K562 (cell line): ENCODE measurements at regions not wholly inside any gene's neighbourhood (a gene's known extent, or its start where the extent isn't known, plus 50 kb on each side); places are given as distances from the start of the nearest gene placed in this dataset.

Experiments used
- ATAC-seq: fragments of 200-7000 bp; cut with Tn5 transposase; 3 replicates; pipeline ENCODE4 v1.9.1; 2020; ENCODE audit warnings: moderate library complexity
- BruUV-seq: library from RNA; stranded (reverse); fragments of 400-500 nt; replicated peaks from 2 replicates; lab custom pipeline; 2021; lab: Mats Ljungman, UMichigan
- CTCF ChIA-PET: fragments of 300-600 bp; formaldehyde crosslinking; extraction: SDS; loops from one replicate; lab custom pipeline; 2021; ENCODE audit warnings: low intra/inter-chr PET ratio; lab: Yijun Ruan, JAX
- POLR2A ChIA-PET: fragments of 300-600, 350-650 bp; sonication (Branson Sonifier 250); formaldehyde crosslinking; extraction: SDS; loops from one replicate; lab custom pipeline; 2021; ENCODE audit warnings: antibody characterized with exemption, inconsistent platforms; lab: Yijun Ruan, JAX
- DNase-seq, 4 experiments: peaks; one replicate each; pipeline versions ENCODE4 v3.0.0 to v3.0.0-alpha.2; 2011 to 2018; ENCODE audit warnings: low spot score in 3 of 4, mixed read lengths in 3 of 4; ENCODE audit errors: extremely low read depth in 1 of 4
- FAIRE-seq: peaks from 2 replicates; lab custom pipeline; 2011; peaks lifted over from hg19 to GRCh38; lab: Jason Lieb, UNC
- H2AFZ ChIP-seq: 2 replicates; pipeline ENCODE4 v1.6.0; 2011; ENCODE audit warnings: low read depth, low read length, control low read depth, inconsistent platforms
- H3K27ac ChIP-seq: fragments of 200-600 bp; 3 replicates; pipeline ENCODE4 v1.8.0; 2011; ENCODE audit warnings: low read depth, mild to moderate bottlenecking, control low read depth, inconsistent platforms, low read length, moderate library complexity, mixed read lengths; ENCODE audit errors: extremely low read depth
- H3K27me3 ChIP-seq, 2 experiments: fragments of 300-600 bp in 1 of 2; 2 replicates in 1 of 2; 3 replicates in 1 of 2; pipeline versions ENCODE4 v1.6.0 to v1.8.0; 2011; ENCODE audit warnings: inconsistent platforms in 2 of 2, low read length in 2 of 2, mild to moderate bottlenecking in 1 of 2, mixed read lengths in 1 of 2, moderate library complexity in 1 of 2; ENCODE audit not compliant: control insufficient read depth in 2 of 2, insufficient read depth in 2 of 2
- H3K36me3 ChIP-seq: fragments of 300-600 bp; 3 replicates; pipeline ENCODE4 v1.8.0; 2011; ENCODE audit warnings: mild to moderate bottlenecking, low read length, inconsistent platforms; ENCODE audit not compliant: control insufficient read depth, insufficient read depth
- H3K4me1 ChIP-seq, 2 experiments: fragments of 200-600 bp in 1 of 2; replicated peaks in 1 of 2; 2 replicates in 1 of 2; 3 replicates in 1 of 2; pipeline versions ENCODE4 v1.5.1 to v1.8.0; 2011; ENCODE audit warnings: inconsistent platforms in 2 of 2, low read length in 2 of 2, mild to moderate bottlenecking in 1 of 2, mixed read lengths in 1 of 2, moderate library complexity in 1 of 2; ENCODE audit not compliant: control insufficient read depth in 2 of 2, insufficient read depth in 2 of 2
- H3K4me2 ChIP-seq: 2 replicates; pipeline ENCODE4 v1.6.1; 2011; ENCODE audit warnings: low read length, control low read depth, inconsistent platforms, mixed read lengths; ENCODE audit not compliant: insufficient read depth
- H3K4me3 ChIP-seq: fragments of 200-600 bp; sonication (generic), shearing (Covaris generic); 2 replicates; pipeline ENCODE4 v1.5.1; 2016; ENCODE audit warnings: control low read depth, inconsistent platforms
- H3K79me2 ChIP-seq: fragments of 200-600 bp; 3 replicates; pipeline ENCODE4 v1.8.0; 2011; ENCODE audit warnings: low read length, inconsistent platforms; ENCODE audit not compliant: control insufficient read depth, insufficient read depth
- H3K9ac ChIP-seq, 2 experiments: 2 replicates each; pipeline versions ENCODE4 v1.6.0 to v1.6.1; 2011; ENCODE audit warnings: low read depth in 2 of 2, low read length in 2 of 2, control low read depth in 1 of 2, inconsistent platforms in 1 of 2, mild to moderate bottlenecking in 1 of 2, mixed read lengths in 1 of 2; ENCODE audit not compliant: insufficient read depth in 1 of 2
- H3K9me1 ChIP-seq: one replicate; pipeline ENCODE4 v1.6.0; 2011; ENCODE audit warnings: inconsistent platforms, mild to moderate bottlenecking, low read length, moderate library complexity; ENCODE audit not compliant: control insufficient read depth, insufficient read depth
- H3K9me3 ChIP-seq: replicated peaks from 2 replicates; pipeline ENCODE4 v1.5.1; 2011; ENCODE audit warnings: low read depth, low read length, inconsistent platforms; ENCODE audit not compliant: control insufficient read depth, insufficient read depth
- H4K20me1 ChIP-seq: replicated peaks from 2 replicates; pipeline ENCODE4 v1.6.1; 2011; ENCODE audit warnings: low read length, inconsistent platforms, mixed read lengths; ENCODE audit not compliant: control insufficient read depth, insufficient read depth
- CBX2 ChIP-seq: fragments of 200-600 bp; sonication (generic); IDR thresholded peaks from one replicate; pipeline ENCODE4 v1.6.1; 2012; ENCODE audit warnings: mild to moderate bottlenecking, low read length, inconsistent platforms; ENCODE audit not compliant: insufficient read depth, poor library complexity, severe bottlenecking
- E2F8 ChIP-seq: fragments of 450-650 bp; IDR thresholded peaks from 2 replicates; pipeline ENCODE4 v1.7.1; 2018; ENCODE audit warnings: mild to moderate bottlenecking, low read depth; ENCODE audit not compliant: partially characterized antibody
- NCOA6 ChIP-seq: fragments of 450-650 bp; IDR thresholded peaks from 2 replicates; pipeline ENCODE4 v1.6.1; 2017; ENCODE audit warnings: mild to moderate bottlenecking
- NFIC ChIP-seq: fragments of 450-650 bp; IDR thresholded peaks from 2 replicates; pipeline ENCODE4 v1.6.1; 2017; ENCODE audit warnings: mild to moderate bottlenecking, inconsistent platforms
- PRPF4 ChIP-seq: fragments of 200-400 bp; formaldehyde crosslinking; IDR thresholded peaks from one replicate; pipeline ENCODE4 v1.6.1; 2017; ENCODE audit warnings: low read length, low read depth, mild to moderate bottlenecking; ENCODE audit not compliant: insufficient read depth, poor library complexity, severe bottlenecking
- RBFOX2 ChIP-seq: fragments of 200-400 bp; formaldehyde crosslinking; IDR thresholded peaks from 2 replicates; pipeline ENCODE4 v1.6.1; 2017; ENCODE audit warnings: low read depth, mild to moderate bottlenecking, low read length, moderate library complexity
- TCF7L2 ChIP-seq: fragments of 150-350 bp; IDR thresholded peaks from 2 replicates; pipeline ENCODE4 v1.6.1; 2016; ENCODE audit warnings: low read depth, mild to moderate bottlenecking, low read length, moderate library complexity
- THRAP3 ChIP-seq: fragments of 450-650 bp; IDR thresholded peaks from 2 replicates; pipeline ENCODE4 v1.6.1; 2016; ENCODE audit warnings: mild to moderate bottlenecking, inconsistent platforms, borderline replicate concordance
- ZNF699 ChIP-seq: fragments of 250-450 bp; sonication (Bioruptor Pico); IDR thresholded peaks from 2 replicates; pipeline ENCODE4 v1.8.0; 2021; ENCODE audit warnings: mild to moderate bottlenecking, moderate library complexity; ENCODE audit not compliant: insufficient replicate concordance
- ZSCAN32 ChIP-seq: fragments of 450-650 bp; formaldehyde crosslinking; IDR thresholded peaks from 2 replicates; pipeline ENCODE4 v1.4.0; 2020; ENCODE audit warnings: mild to moderate bottlenecking, moderate library complexity
- WGBS: fragments of 100-300 bp; shearing (Covaris generic); methylation state at CpG from one replicate; pipeline ENCODE4 v1.1.6; 2016; ENCODE audit warnings: low coverage, mixed read lengths; ENCODE audit not compliant: insufficient coverage; ENCODE audit errors: missing lambda C conversion rate; 5-methylcytosine and 5-hydroxymethylcytosine counted together
- in situ Hi-C: fragments of 300-500 bp; cut with MboI; formaldehyde crosslinking; loops from 4 replicates; pipeline ENCODE4 v1.15.0; 2018; ENCODE audit warnings: inconsistent platforms, mixed read lengths
- intact Hi-C: fragments of 100-400 bp; cut with micrococcal nuclease; formaldehyde crosslinking; loops from 2 replicates; pipeline ENCODE4 v1.14.2; 2022

- Histone ChIP-seq H3K4me2 (no peak overlapping the region), H3K9me1 (no peaks in the 10 kb centered on the region), H3K4me1 (peaks cover 0 to 3% of the 10 kb centered on the region in 2 experiments; a peak in 2 of 5 replicates), H3K9ac (no peak overlapping the region), H3K4me3 (no peak overlapping the region), H3K36me3 (no peaks in the 10 kb centered on the region), H2AFZ (no peak overlapping the region), H3K27me3 (peaks cover 61 to 82% of the 10 kb centered on the region in 2 experiments), H4K20me1 (no peaks in the 10 kb centered on the region; the same call in 1 of the 2 replicates), H3K9me3 (no peaks in the 10 kb centered on the region), H3K27ac (no peak overlapping the region), H3K79me2 (no peaks in the 10 kb centered on the region)
- DNase-seq (no peak), ATAC-seq (no peak), FAIRE-seq (no peak)
- TF ChIP-seq CBX2 (no peak), PRPF4 (no peak), TCF7L2 (no peak), E2F8 (no peak), NFIC (no peak), ZNF699 (CRISPR knock-in tag) (no peak), ZSCAN32 (CRISPR knock-in tag) (no peak), THRAP3 (no peak), NCOA6 (no peak), RBFOX2 (no peak)
- BruUV-seq, result no TSS peak
- intact Hi-C loops (no loop called here), in situ Hi-C loops (no loop called here)
- 3% methylated on average over 14 of the region's 14 CpGs for WGBS
- POLR2A ChIA-PET, result interaction anchor here (0.6 to 1.5 kb wide), 3 partner anchors 9 to 32 kb away, joined by 3 to 6 read pairs (median 3); no protein-coding TSS in a partner anchor
- CTCF ChIA-PET, result no interaction called here
Observed at GRCh38 chr1:9422321-9422720, 116.9 kb upstream of the SLC25A33 start.
